Tibial artery (tissue), 4 donors: ENCODE measurements at regions not wholly inside any gene's neighbourhood (a gene's known extent, or its start where the extent isn't known, plus 50 kb on each side); places are given as distances from the start of the nearest gene placed in this dataset.

ENCODE experiments used
- DNase-seq, 2 donors: peaks; one replicate each; pipeline ENCODE4 v3.0.0-alpha.2; 2019
- H3K27ac ChIP-seq, 2 donors: fragments of 200-600 bp; sonication (generic) in 1 of 2; 1 replicate in 1 of 2; 2 replicates in 1 of 2; pipeline ENCODE4 v1.5.1; 2018 to 2019; ENCODE audit warnings: mild to moderate bottlenecking in 1 of 2
- H3K27me3 ChIP-seq, 2 donors: fragments of 200-600 bp; sonication (generic) in 1 of 2; one replicate each; pipeline versions ENCODE4 v1.5.1 to v1.6.0; 2016 to 2019
- H3K36me3 ChIP-seq, 3 donors: fragments of 200-600 bp; sonication (generic) in 2 of 3; one replicate each; pipeline ENCODE4 v1.5.1; 2016 to 2019; ENCODE audit warnings: mild to moderate bottlenecking in 2 of 3
- H3K4me1 ChIP-seq, 4 donors: fragments of 200-600 bp; sonication (generic) in 2 of 4; 1 replicate in 3 of 4; 2 replicates in 1 of 4; pipeline ENCODE4 v1.5.1; 2016 to 2019
- H3K4me3 ChIP-seq, 2 donors: fragments of 200-600 bp; sonication (generic) in 1 of 2; 1 replicate in 1 of 2; 2 replicates in 1 of 2; pipeline ENCODE4 v1.5.1; 2018 to 2019; ENCODE audit warnings: mild to moderate bottlenecking in 2 of 2
- H3K9me3 ChIP-seq, 3 donors: fragments of 200-600 bp; sonication (generic) in 1 of 3; one replicate each; pipeline ENCODE4 v1.5.1; 2016 to 2019
- intact Hi-C: fragments of 100-400 bp; cut with DNase I; formaldehyde crosslinking; loops from one replicate; pipeline ENCODE4 v1.15.0; 2023; ENCODE audit warnings: low total_unique reads
- TF ChIP-seq, protein P1 (sequence below), 2 experiments: fragments of 200-600 bp in 1 of 2; fragments of 450-650 bp in 1 of 2; IDR thresholded peaks; one replicate each; pipeline ENCODE4 v1.5.1; 2017 to 2019; ENCODE audit warnings: antibody characterized with exemption in 2 of 2, mild to moderate bottlenecking in 1 of 2, moderate library complexity in 1 of 2

DNA sequence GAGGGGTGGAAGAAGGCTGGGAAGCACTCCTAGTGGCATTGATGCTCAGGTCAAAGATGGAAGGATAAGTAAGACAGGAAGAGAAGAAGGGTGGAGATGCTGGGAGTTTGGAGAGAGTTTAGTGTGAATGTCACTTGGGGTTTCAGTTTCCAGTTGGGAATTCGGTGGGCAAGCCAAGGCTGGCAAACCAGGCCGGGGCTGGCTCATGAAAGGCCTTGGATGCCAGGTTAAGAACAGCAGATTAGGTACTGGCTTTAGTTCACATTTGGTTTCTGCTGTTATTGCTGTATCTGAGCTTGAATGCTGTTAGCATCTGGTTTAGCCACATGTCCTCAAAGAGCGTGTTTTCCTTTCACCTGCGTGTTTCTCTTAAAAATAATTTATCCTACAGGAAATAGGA lies 69.6 kb downstream of the BLID start:
- no peak overlapping the region for H3K4me3 ChIP-seq
- H3K4me1 ChIP-seq = peaks cover 0 to 40% (median 10%) of the 10 kb centered on the region in 4 donors
- peak overlapping the region; percentile 62 to 88 for H3K27ac ChIP-seq
- no peaks in the 10 kb centered on the region for H3K36me3 ChIP-seq
- no peaks in the 10 kb centered on the region for H3K27me3 ChIP-seq
- TF ChIP-seq, protein P1, sequence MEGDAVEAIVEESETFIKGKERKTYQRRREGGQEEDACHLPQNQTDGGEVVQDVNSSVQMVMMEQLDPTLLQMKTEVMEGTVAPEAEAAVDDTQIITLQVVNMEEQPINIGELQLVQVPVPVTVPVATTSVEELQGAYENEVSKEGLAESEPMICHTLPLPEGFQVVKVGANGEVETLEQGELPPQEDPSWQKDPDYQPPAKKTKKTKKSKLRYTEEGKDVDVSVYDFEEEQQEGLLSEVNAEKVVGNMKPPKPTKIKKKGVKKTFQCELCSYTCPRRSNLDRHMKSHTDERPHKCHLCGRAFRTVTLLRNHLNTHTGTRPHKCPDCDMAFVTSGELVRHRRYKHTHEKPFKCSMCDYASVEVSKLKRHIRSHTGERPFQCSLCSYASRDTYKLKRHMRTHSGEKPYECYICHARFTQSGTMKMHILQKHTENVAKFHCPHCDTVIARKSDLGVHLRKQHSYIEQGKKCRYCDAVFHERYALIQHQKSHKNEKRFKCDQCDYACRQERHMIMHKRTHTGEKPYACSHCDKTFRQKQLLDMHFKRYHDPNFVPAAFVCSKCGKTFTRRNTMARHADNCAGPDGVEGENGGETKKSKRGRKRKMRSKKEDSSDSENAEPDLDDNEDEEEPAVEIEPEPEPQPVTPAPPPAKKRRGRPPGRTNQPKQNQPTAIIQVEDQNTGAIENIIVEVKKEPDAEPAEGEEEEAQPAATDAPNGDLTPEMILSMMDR (IDR thresholded peaks at IDR 0.05) = no peak
- peak in 1 of 2 donors; percentile 77 for DNase-seq
- no peaks in the 10 kb centered on the region for H3K9me3 ChIP-seq
- intact Hi-C loops = loop anchor here (10.0 kb wide), 1 partner anchor 48 kb away; no protein-coding TSS in a partner anchor

DNA sequence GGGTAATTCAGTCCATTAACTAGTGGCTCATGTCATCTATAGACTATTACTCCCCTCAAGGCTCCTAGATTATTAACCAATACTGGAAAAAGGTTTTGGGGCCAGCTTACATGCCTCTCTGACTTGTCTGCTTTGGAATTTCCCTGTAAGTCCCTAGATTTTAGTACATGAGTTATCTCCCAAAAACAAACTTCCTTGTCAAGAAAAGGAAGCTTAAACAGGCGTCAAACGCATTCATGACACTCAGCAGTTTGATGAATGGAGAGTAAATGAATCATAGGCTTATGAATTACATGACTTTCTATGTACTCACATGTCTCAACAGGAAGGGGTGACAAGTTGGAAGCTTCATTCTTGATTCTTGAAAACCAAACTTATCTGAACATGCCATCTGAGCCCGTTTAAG lies 70.8 kb downstream of the BLID start:
- Histone ChIP-seq H3K4me1 (peaks cover 0 to 45% (median 10%) of the 10 kb centered on the region in 4 donors), H3K9me3 (no peaks in the 10 kb centered on the region), H3K27me3 (no peaks in the 10 kb centered on the region), H3K27ac (peak overlapping the region; percentile 14 to 88), H3K4me3 (no peak overlapping the region), H3K36me3 (no peaks in the 10 kb centered on the region)
- TF ChIP-seq, protein P1 (IDR thresholded peaks at IDR 0.05) = no peak
- no peak for DNase-seq
- intact Hi-C loops = loop anchor here (10.0 kb wide), 1 partner anchor 50 kb away; no protein-coding TSS in a partner anchor

DNA sequence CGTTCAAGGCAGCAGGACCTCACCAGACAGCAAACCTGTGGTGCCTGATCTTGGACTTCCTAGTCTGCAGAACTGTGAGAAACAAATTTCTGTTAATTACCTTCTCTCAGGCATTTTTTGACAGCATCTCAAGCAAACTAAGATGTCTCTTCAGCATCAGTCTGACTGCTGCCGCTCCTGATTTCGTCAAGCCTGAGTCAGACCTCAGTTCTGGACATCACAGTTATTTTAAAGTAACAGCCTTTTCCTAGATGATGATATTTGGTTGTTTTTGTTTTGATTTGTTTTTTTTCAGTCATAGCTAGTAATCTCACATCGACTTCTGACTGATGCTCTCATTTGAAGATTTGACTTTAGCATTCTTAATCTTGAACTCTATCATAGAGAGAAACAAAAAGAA lies 71.9 kb downstream of the BLID start:
- intact Hi-C loops = loop anchor here (10.0 kb wide), 1 partner anchor 51 kb away; no protein-coding TSS in a partner anchor
- TF ChIP-seq, protein P1 (IDR thresholded peaks at IDR 0.05) = no peak
- no peak for DNase-seq

DNA sequence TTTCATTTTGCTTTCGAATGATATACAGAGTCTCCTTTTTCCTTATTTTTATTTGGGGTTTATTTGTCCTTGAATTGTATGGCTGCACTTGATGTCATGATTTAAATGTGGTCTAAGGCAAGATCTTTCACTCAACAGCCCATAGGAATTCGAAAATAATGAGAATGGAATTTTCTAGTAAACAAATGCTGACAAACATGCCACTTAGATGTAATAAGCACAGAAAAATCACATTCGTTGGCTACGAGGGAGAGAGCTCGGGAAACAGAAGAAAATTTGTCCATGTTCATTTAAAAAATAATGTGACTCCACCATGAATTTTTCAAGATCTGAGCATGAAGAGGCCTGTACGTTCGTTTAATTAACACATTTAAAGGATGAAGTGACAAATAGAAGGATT lies 73.0 kb downstream of the BLID start:
- TF ChIP-seq, protein P1 (IDR thresholded peaks at IDR 0.05) = no peak
- peak overlapping the region in 1 of 2 donors; percentile 88 for H3K27ac ChIP-seq
- peaks cover 0 to 58% (median 13%) of the 10 kb centered on the region in 4 donors for H3K4me1 ChIP-seq
- no peak for DNase-seq
- intact Hi-C loops = loop anchor here (10.0 kb wide), 1 partner anchor 52 kb away; no protein-coding TSS in a partner anchor
- no peaks in the 10 kb centered on the region for H3K27me3 ChIP-seq
- no peaks in the 10 kb centered on the region for H3K36me3 ChIP-seq
- H3K9me3 ChIP-seq = no peaks in the 10 kb centered on the region
- H3K4me3 ChIP-seq = no peak overlapping the region

More for the DNA sequence above, 71.9 kb downstream of the BLID start:
- H3K27ac ChIP-seq = peak overlapping the region in 1 of 2 donors; percentile 88
- H3K36me3 ChIP-seq = no peaks in the 10 kb centered on the region
- H3K9me3 ChIP-seq = no peaks in the 10 kb centered on the region
- H3K27me3 ChIP-seq = no peaks in the 10 kb centered on the region
- no peak overlapping the region for H3K4me3 ChIP-seq
- H3K4me1 ChIP-seq = peaks cover 0 to 53% (median 10%) of the 10 kb centered on the region in 4 donors

DNA sequence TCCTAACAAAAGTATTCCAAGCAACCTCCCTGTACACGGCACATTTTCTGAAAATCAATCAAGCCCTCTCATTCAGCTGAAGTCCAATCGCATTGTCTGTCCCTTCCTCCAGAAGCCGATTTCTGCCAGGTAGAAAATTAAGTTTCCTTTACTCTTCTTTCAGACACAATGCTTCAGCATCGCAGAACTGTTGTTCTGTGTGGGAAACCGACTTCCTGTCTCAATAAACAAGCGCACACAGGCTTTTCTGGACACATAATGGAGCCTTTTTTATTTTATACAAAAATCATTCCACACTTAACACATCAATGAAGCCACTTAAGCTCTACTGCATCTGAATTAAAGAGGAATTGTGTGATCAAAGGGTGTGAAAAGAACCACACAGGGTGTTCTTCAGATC lies 75.6 kb downstream of the BLID start:
- H3K4me1 ChIP-seq = peaks cover 0 to 57% (median 11%) of the 10 kb centered on the region in 4 donors
- peak overlapping the region in 1 of 2 donors; percentile 17 for H3K27ac ChIP-seq
- no peaks in the 10 kb centered on the region for H3K36me3 ChIP-seq
- TF ChIP-seq, protein P1 (IDR thresholded peaks at IDR 0.05) = no peak
- H3K4me3 ChIP-seq = no peak overlapping the region
- no peaks in the 10 kb centered on the region for H3K9me3 ChIP-seq
- DNase-seq = no peak
- no peaks in the 10 kb centered on the region for H3K27me3 ChIP-seq
- intact Hi-C loops = loop anchor here (10.0 kb wide), 1 partner anchor 54 kb away; no protein-coding TSS in a partner anchor
